Keratinocyte (primary cell): ENCODE measurements at regions not wholly inside any gene's neighbourhood (a gene's known extent, or its start where the extent isn't known, plus 50 kb on each side); places are given as distances from the start of the nearest gene placed in this dataset.

Experiments
- DNase-seq: peaks from one replicate; pipeline ENCODE4 v3.0.0-alpha.2; 2011; ENCODE audit warnings: low read depth, missing footprints, low spot score
- FAIRE-seq: peaks from 2 replicates; lab custom pipeline; 2011; peaks lifted over from hg19 to GRCh38; lab: Jason Lieb, UNC
- H2AFZ ChIP-seq: 2 replicates; pipeline ENCODE4 v1.6.0; 2012; ENCODE audit warnings: low read length, control low read depth, inconsistent platforms; ENCODE audit not compliant: control insufficient read depth
- H3K27ac ChIP-seq: 2 replicates; pipeline ENCODE4 v1.5.1; 2011; ENCODE audit warnings: low read length; ENCODE audit not compliant: control insufficient read depth, insufficient read depth
- H3K27me3 ChIP-seq: 3 replicates; pipeline ENCODE4 v1.6.0; 2011; ENCODE audit warnings: low read length; ENCODE audit not compliant: control insufficient read depth, insufficient read depth; ENCODE audit errors: extremely low read depth
- H3K36me3 ChIP-seq, 2 experiments: 2 replicates in 1 of 2; 3 replicates in 1 of 2; pipeline ENCODE4 v1.5.1; 2011; ENCODE audit warnings: low read length in 2 of 2, mild to moderate bottlenecking in 1 of 2; ENCODE audit not compliant: control insufficient read depth in 2 of 2, insufficient read depth in 2 of 2; ENCODE audit errors: extremely low read depth in 1 of 2
- H3K4me1 ChIP-seq: 3 replicates; pipeline ENCODE4 v1.5.1; 2011; ENCODE audit warnings: low read length; ENCODE audit not compliant: control insufficient read depth, insufficient read depth; ENCODE audit errors: extremely low read depth
- H3K4me2 ChIP-seq: 3 replicates; pipeline ENCODE4 v1.6.0; 2011; ENCODE audit warnings: low read depth, low read length; ENCODE audit not compliant: control insufficient read depth, insufficient read depth; ENCODE audit errors: extremely low read depth
- H3K4me3 ChIP-seq, 3 experiments: fragments of 200-600 bp in 1 of 3; sonication (generic) in 1 of 3; 2 replicates in 2 of 3; 3 replicates in 1 of 3; pipeline ENCODE4 v1.5.1; 2011 to 2016; ENCODE audit warnings: low read length in 3 of 3, mild to moderate bottlenecking in 3 of 3, control low read depth in 2 of 3, inconsistent platforms in 1 of 3, low read depth in 1 of 3, mixed read lengths in 1 of 3, mixed run types in 1 of 3, moderate library complexity in 1 of 3; ENCODE audit not compliant: control insufficient read depth in 2 of 3, insufficient read depth in 2 of 3; ENCODE audit errors: extremely low read depth in 1 of 3
- H3K79me2 ChIP-seq: 2 replicates; pipeline ENCODE4 v1.6.0; 2012; ENCODE audit warnings: low read length; ENCODE audit not compliant: control insufficient read depth, insufficient read depth
- H3K9ac ChIP-seq: 3 replicates; pipeline ENCODE4 v1.6.0; 2011; ENCODE audit warnings: low read length; ENCODE audit not compliant: control insufficient read depth, insufficient read depth; ENCODE audit errors: extremely low read depth
- H3K9me1 ChIP-seq: 3 replicates; pipeline ENCODE4 v1.6.0; 2011; ENCODE audit warnings: low read length; ENCODE audit not compliant: control insufficient read depth, insufficient read depth; ENCODE audit errors: extremely low read depth
- H3K9me3 ChIP-seq: 2 replicates; pipeline ENCODE4 v1.5.1; 2012; ENCODE audit warnings: low read depth, low read length; ENCODE audit not compliant: control insufficient read depth
- H4K20me1 ChIP-seq: 3 replicates; pipeline ENCODE4 v1.6.0; 2011; ENCODE audit warnings: low read length; ENCODE audit not compliant: control insufficient read depth, insufficient read depth; ENCODE audit errors: extremely low read depth
- CTCF ChIP-seq, 3 experiments: IDR thresholded peaks in 1 of 3; conservative IDR thresholded peaks in 1 of 3; optimal IDR thresholded peaks in 1 of 3; 2 replicates in 2 of 3; 3 replicates in 1 of 3; pipeline versions ENCODE3 to v1.5.1; 2011; ENCODE audit warnings: low read length in 3 of 3, mild to moderate bottlenecking in 3 of 3, moderate library complexity in 2 of 3, control low read depth in 1 of 3, inconsistent platforms in 1 of 3; ENCODE audit not compliant: insufficient read depth in 2 of 3; ENCODE audit errors: extremely low read depth in 1 of 3
- EZH2 ChIP-seq: IDR thresholded peaks from one replicate; pipeline ENCODE4 v1.6.1; 2012; ENCODE audit warnings: inconsistent platforms, mild to moderate bottlenecking, low read length, moderate library complexity
- dilution Hi-C: fragments of 300-500 bp; cut with MboI; formaldehyde crosslinking; loops from one replicate; pipeline ENCODE4 v1.7.0; 2020; ENCODE audit warnings: low sequenced_read_pairs; ENCODE audit not compliant: extremely low pct_ligation_motif_present

GRCh38 chr11:112778877-112779266 is 182.3 kb upstream of the NCAM1 start:
- Histone ChIP-seq H3K9me1 (no peaks in the 10 kb centered on the region), H3K79me2 (no peaks in the 10 kb centered on the region), H4K20me1 (no peaks in the 10 kb centered on the region), H3K9me3 (no peaks in the 10 kb centered on the region), H2AFZ (no peak overlapping the region), H3K4me1 (peaks cover 9% of the 10 kb centered on the region), H3K4me2 (no peak overlapping the region), H3K4me3 (no peak overlapping the region), H3K27me3 (no peaks in the 10 kb centered on the region), H3K27ac (no peak overlapping the region), H3K9ac (no peak overlapping the region), H3K36me3 (no peaks in the 10 kb centered on the region)
- DNase-seq, result no peak
- no peak for FAIRE-seq
- dilution Hi-C loops, result no loop called here
- no peak for TF ChIP-seq EZH2
- no peak for TF ChIP-seq CTCF (optimal IDR thresholded peaks at IDR 0.05 in 1 of 3, IDR thresholded peaks at IDR 0.05 in 1 of 3, conservative IDR thresholded peaks at IDR 0.05 in 1 of 3; ENCODE audit: extremely low read depth in 1 of 3, insufficient read depth in 2 of 3, low read length in 3 of 3)

- Histone ChIP-seq H3K79me2 (no peaks in the 10 kb centered on the region), H3K27ac (no peak overlapping the region), H3K4me1 (peaks cover 14% of the 10 kb centered on the region), H3K27me3 (no peaks in the 10 kb centered on the region), H3K36me3 (no peaks in the 10 kb centered on the region), H2AFZ (no peak overlapping the region), H4K20me1 (no peaks in the 10 kb centered on the region), H3K4me3 (no peak overlapping the region), H3K9me1 (no peaks in the 10 kb centered on the region), H3K9ac (no peak overlapping the region), H3K9me3 (no peaks in the 10 kb centered on the region), H3K4me2 (no peak overlapping the region)
- no peak for DNase-seq
- dilution Hi-C loops, result no loop called here
- TF ChIP-seq CTCF (optimal IDR thresholded peaks at IDR 0.05 in 1 of 3, IDR thresholded peaks at IDR 0.05 in 1 of 3, conservative IDR thresholded peaks at IDR 0.05 in 1 of 3; ENCODE audit: extremely low read depth in 1 of 3, insufficient read depth in 2 of 3, low read length in 3 of 3) (peak in 2 of 3 experiments; percentile 22 to 28), EZH2 (no peak)
- FAIRE-seq, result no peak
Measured at GRCh38 chr11:112780351-112781087, 180.7 kb upstream of the NCAM1 start.
